GM19238 (cell line): ENCODE measurements at regions not wholly inside any gene's neighbourhood (a gene's known extent, or its start where the extent isn't known, plus 50 kb on each side); places are given as distances from the start of the nearest gene placed in this dataset.
"Not testable (repeated sequence)": the region's sequence is repeated elsewhere in the genome, so short reads cannot be mapped to it uniquely, and the experiment has no call there.

Experiments used
- DNase-seq: peaks from one replicate; pipeline ENCODE4 v3.0.0; 2011; ENCODE audit warnings: low spot score; ENCODE audit not compliant: insufficient read length

DNA sequence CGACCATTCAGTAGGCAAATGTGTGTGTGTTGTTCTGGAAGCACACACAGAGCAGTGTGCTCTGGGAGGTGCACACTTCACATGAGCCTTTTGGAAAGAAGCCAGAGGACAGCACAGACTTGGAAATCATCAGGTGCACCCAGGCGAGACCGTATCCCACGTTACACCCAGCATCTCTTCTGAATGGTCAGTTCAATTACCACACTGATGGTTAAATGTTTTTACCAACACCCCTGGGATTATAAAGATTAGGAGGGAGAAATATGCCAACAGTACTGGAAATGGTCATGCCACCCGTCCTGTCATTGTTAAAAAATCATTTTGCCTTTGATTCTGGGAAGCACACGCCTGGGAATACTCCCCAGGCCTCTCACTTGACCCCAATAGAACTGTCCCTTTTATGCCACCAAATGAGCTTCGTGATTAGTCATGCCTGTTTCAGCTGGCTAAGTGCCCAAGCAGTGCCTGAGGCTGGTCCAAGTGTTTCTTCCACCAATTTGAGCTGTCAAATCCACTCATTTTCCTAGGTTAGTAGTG is 183.7 kb downstream of the NRP2 start:
- DNase-seq, result no peak

DNA sequence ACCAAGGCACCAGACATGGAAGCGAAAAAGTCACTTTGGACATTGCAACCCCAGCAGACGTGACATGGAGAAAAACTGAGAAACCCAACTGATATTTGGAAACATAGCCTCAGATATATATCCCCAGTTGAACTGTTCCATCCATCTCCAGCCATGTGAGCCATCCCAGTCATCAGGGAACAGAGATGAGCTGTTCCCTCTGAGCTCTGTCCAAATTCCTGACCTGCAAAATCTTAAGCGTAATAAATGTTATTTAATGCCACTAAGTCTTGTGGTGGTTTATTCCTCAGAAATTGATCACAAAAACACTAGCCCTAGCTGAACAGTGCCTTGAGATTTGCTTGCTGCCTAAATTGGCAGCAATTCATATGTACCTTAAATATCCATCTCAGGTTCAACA is 182.8 kb downstream of the NRP2 start:
- DNase-seq, result no peak

DNA sequence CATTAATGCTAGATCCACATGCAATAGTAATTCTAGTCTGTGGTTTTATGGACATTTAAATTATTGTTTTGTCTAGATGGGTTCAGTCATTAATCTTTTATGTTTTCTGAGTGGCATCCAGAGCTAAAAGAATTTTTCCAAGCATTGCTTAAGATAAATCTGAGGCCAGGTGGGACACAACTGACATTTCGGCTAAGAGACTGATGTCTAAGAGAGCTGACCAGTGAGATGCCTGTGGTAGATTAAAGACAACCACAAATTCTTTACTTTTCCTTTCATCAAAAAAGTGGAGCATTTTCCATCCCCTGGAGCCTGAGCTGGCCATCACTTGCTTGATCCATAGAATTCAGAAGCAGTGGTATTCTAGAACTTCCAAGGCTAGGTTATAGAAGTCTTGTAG is 182.2 kb downstream of the NRP2 start:
- no peak for DNase-seq

DNA sequence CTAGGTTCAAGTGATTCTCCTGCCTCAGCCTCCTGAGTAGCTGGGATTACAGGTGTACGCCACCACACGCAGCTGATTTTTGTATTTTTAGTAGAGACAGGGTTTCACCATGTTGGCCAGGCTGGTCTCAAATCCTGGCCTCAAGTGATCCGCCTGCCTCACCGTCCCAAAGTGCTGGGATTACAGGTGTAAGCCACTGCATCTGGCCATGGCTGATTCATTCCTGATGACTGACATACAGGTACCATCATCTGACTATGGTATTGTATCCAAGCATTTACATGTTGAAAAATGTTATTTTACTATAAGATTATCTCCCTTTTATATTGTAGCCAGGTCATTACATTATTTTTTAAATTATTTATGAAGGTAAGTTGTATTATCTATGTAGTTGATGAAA is 180.5 kb downstream of the NRP2 start:
- DNase-seq, result not testable (repeated sequence)

DNA sequence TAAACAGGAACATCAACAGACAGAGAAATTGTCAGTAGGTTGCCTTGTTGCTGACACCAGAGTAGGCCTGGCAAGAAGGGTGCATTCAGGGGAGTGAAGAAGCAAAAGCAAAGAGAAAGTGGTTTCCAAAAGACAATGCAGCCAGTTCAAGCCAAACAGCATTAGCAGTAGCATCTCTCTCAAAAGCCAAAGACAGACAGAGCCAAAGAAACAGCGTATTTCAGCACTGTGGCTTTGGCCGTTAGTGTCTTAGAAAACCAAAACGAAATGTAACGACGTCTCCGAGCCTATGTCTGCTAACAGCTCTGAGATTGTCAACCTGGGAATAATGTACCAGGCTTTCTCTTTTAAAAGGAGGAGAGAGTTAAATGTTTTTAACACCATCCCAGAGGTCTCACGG is 178.6 kb downstream of the NRP2 start:
- no peak for DNase-seq

DNA sequence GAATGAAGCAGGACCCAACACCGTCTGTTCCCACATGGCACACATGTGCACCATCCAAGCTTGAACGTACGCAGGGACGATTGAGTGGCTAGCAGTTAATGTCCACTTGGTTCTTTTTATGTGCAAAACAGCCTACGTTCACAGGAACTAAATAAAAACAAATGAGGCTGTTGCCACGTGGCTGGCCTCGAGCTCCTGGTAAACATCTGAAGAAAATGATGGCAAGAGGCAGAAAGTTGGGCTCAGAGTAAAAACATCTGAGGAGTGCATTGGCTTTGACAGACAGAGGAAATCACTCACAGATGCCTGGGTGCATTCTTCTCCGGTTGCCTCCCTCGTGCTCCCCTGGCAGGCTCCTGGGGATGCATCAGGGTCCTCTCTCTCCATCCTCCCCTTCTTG is 177.9 kb downstream of the NRP2 start:
- DNase-seq, result no peak

DNA sequence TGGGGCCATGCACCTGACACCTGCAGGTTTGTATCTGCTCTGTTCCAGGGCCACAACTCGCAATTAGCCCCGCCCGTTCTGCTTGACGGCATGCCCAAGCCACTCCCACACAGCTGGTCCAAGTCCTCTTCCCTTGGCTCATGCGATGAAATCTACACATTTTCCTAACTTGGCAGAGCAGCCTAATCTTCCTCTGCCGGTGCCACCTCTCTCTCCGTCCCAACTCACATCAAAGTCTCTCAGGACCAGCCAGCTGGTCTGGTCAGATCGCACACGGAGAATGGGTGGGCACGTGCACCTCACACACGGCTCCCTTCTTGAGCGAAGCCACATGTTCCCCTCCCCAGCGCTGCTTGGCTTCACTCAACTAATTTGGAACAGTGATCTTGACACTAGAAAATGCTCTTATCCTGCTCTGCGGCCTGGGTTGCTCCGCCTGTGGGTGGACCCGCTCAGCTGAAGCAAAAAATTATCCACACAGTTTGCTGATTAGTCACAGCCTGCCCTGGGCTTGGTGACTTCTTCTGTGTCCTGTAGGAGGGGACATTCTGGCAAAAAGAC is 176.7 kb downstream of the NRP2 start:
- DNase-seq, result no peak

DNA sequence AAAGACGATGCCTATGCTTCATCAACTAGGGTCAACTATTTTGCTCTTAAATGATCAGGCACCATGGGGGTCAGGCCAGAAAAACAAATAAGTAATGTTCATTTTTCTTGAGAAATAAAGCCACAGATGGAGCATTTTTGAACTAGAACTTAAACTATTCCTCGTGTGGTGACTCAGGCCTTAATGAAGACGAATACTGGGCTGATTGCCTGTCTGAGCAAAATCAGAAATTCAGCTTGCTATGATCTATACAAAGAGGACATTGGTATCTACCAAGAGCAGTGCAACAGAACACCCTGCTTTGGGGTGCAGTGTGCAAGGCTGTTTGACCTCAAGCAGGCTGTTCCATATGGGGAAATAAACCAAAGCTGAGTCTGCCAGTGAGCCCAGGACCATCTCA is 176.0 kb downstream of the NRP2 start:
- DNase-seq, result no peak

DNA sequence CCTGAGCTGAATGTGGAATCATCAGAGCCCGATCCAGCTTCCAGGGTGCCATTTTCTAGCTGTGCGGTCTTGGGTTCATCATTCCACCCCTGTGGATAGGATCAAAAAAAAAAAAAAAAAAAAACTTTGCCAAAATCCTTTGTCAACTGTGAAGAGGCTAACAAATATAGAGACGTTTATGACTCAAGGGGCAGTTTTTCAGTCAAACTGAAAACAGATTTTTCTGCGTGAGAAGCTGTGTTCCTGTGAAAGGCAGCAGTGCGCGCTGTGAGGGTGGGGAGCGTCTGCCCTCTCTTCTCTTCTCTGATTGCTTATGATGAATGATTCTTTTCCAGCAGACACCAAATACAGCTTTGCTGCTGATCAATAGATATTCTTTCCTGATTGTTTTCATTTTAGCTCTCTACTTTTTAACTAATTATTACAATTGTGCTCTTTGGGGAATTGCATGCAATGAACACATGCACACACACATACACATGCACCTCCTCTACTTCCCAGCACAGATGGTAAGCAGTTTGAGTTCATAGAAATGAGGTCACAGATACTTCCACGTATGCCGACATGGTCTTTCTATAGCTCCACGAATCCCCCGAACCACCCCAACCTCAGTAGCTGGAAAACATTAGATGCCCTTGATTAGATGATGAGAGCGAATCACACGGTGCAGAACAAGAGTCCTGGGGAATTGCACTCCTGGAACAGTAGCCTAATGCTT is 175.4 kb downstream of the NRP2 start:
- DNase-seq, result no peak

DNA sequence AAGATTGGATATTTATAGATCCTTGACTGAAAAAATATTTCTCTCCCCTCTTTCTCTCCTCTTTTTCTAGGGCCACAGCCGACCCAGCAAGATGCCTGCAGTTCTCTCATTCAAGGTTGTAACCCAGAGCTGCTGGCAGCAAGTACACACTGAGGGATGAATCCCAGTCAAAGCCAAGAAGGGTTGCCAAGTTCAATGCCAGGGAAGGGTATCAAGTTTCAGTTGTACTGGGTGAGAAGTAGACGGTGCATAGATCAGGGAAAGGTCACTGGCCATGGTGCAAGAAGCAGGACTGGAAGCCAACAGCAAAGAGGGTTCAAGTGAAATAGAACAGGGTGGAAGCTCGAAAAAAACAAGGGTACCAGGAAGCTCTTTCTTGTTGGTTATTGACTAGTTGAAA is 170.2 kb downstream of the NRP2 start:
- no peak for DNase-seq

DNA sequence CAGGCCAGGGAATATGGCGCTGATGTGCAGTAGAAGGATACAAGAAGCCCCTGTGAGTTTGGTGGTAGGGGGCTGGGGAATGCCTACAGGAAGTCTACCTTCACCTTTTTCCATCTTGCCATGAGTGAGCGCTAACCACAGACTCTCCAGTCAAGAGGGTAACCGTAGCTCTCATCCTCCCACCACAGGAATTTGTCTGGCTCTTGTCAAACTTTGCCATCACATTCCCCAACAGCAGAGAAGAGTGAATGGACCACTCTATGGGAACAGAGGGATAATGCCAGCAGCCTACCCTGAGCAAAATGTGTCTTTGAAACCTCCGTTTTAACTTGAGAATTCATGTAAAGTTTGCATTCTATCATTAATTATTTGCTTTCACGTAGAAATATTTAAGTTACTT is 168.3 kb downstream of the NRP2 start:
- DNase-seq, result no peak

DNA sequence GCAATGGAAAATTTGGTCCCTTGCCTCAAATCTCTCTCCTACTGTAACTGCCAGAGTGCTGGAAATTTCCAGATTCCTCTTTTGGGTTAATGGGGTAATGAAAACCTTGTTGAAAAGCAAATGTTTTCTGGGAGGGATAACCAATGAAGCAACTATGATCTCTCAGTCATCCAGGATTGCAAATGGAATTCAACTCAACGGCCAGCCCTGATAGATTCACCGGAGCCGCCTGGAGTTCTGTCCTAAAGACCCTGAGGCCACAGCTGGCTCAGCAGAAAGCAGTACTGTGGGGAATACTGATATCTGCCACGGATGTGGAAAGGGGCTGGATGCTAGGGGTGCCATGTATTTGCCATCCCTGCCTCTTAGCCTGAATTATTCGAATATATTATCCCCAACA is 167.8 kb downstream of the NRP2 start:
- DNase-seq, result no peak

DNA sequence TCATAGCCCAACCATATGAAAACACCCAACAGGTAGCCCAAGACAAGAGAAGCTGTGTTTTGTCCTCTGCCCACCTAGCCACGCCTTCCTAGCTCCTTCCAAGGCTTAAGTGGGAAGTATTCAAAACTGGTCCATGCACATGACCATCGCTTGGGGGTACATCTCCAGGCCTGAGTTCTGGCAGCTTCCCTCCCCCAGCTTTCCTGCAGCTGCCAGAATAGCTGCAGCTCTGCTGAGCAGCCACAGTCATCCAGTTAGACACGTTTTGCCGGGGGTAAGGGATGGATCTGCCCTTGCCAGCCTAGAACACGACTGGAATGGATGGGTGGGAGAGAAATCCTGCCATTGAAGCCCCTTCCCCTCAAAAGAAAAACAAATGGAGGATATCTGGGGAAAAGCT is 166.8 kb downstream of the NRP2 start:
- no peak for DNase-seq

DNA sequence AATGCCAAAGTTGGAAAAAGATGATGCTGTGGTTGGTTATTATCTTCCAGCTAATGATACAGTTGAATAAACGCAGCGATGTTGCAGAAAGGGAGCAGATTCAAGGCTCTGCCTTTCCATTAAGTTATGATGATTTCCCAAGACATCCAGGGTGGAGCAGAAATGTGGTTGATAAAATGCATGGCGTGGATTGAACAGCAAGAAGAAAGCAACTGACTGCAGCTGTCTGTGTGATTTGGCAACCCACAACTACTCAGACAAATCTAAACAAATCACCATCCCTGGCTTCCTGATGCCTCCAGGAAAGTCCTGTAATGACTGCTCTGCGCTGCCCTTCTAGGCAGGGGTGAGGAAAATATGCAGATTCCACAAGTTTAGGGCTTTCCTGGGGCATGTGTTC is 166.3 kb downstream of the NRP2 start:
- no peak for DNase-seq
